Natural killer cell (primary cell): ENCODE measurements at regions not wholly inside any gene's neighbourhood (a gene's known extent, or its start where the extent isn't known, plus 50 kb on each side); places are given as distances from the start of the nearest gene placed in this dataset.

Source experiments
- ATAC-seq, 3 donors: fragments of 150-1000 bp in 2 of 3; fragments of 200-7000 bp in 1 of 3; cut with Tn5 transposase; 1 replicate in 1 of 3; 2 replicates in 2 of 3; pipeline ENCODE4 v1.10.0; 2021; ENCODE audit warnings: mild to moderate bottlenecking in 2 of 3, moderate library complexity in 2 of 3
- DNase-seq, 2 donors: peaks; one replicate each; pipeline versions ENCODE4 v3.0.0 to v3.0.0-alpha.2; 2013 to 2021; ENCODE audit warnings: mixed read lengths in 1 of 2
- H3K27ac ChIP-seq: one replicate; pipeline ENCODE4 v1.5.1; 2013; ENCODE audit warnings: mild to moderate bottlenecking, low read length
- H3K27me3 ChIP-seq: one replicate; pipeline ENCODE4 v1.6.1; 2013; ENCODE audit warnings: low read length; ENCODE audit not compliant: control insufficient read depth, insufficient read depth
- H3K36me3 ChIP-seq: one replicate; pipeline ENCODE4 v1.6.1; 2013; ENCODE audit warnings: low read length; ENCODE audit not compliant: control insufficient read depth, insufficient read depth
- H3K4me1 ChIP-seq: one replicate; pipeline ENCODE4 v1.6.1; 2013; ENCODE audit warnings: low read length; ENCODE audit not compliant: control insufficient read depth, insufficient read depth
- H3K4me3 ChIP-seq: one replicate; pipeline ENCODE4 v1.5.1; 2013; ENCODE audit warnings: low read length
- H3K9me3 ChIP-seq: one replicate; pipeline ENCODE4 v1.6.1; 2013; ENCODE audit warnings: low read length; ENCODE audit not compliant: control insufficient read depth, insufficient read depth
- H3K27ac Mint-ChIP-seq, 2 donors: one replicate each; pipeline ENCODE4 v1.8.0; 2022; ENCODE audit warnings: mild to moderate bottlenecking in 2 of 2, mixed read lengths in 2 of 2, moderate library complexity in 1 of 2
- H3K27me3 Mint-ChIP-seq, 2 donors: one replicate each; pipeline ENCODE4 v1.8.0; 2022; ENCODE audit warnings: low read depth in 2 of 2, mixed read lengths in 2 of 2
- H3K36me3 Mint-ChIP-seq: one replicate; pipeline ENCODE4 v1.8.0; 2022; ENCODE audit warnings: mixed read lengths
- H3K4me1 Mint-ChIP-seq, 2 donors: one replicate each; pipeline ENCODE4 v1.8.0; 2022; ENCODE audit warnings: mixed read lengths in 2 of 2
- H3K4me3 Mint-ChIP-seq: one replicate; pipeline ENCODE4 v1.8.0; 2022; ENCODE audit warnings: mild to moderate bottlenecking, moderate library complexity, mixed read lengths
- H3K9me3 Mint-ChIP-seq, 2 donors: one replicate each; pipeline ENCODE4 v1.8.0; 2022; ENCODE audit warnings: mixed read lengths in 2 of 2
- WGBS: methylation state at CpG from one replicate; pipeline ENCODE4 v1.1.7; 2013; ENCODE audit warnings: missing lambda C conversion rate; ENCODE audit not compliant: insufficient coverage; 5-methylcytosine and 5-hydroxymethylcytosine counted together
- intact Hi-C: fragments of 100-400 bp; cut with micrococcal nuclease; formaldehyde crosslinking; loops from one replicate; pipeline ENCODE4 v1.14.2; 2022
- TF ChIP-seq, protein P1 (sequence below): fragments of 200-600 bp; IDR thresholded peaks from one replicate; pipeline ENCODE4 v1.8.0; 2022; ENCODE audit warnings: antibody characterized with exemption

DNA sequence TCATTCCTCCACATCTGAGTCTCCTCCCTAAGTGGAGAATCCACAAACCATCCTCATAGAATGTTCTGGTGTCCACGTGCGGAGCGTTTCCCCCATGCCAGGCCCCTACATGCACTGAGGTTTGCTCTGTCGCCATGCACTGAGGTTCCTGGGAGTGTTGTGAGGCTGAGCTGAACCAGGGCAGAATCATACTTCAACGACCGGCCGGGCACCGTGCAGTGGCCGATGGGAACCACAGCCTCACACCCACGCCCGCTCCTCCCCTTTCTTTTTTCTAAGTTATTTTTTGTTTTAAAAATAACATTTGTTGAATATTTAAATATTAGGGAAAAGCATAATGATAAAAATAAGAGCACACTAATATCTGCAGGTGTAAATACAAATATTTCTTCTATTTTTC lies 260.4 kb upstream of the IRX4 start:
- peaks cover 0 to 8% of the 10 kb centered on the region in 2 donors for H3K27me3 Mint-ChIP-seq
- no peak for ATAC-seq
- WGBS = 90% methylated on average over 8 of the region's 11 CpGs

DNA sequence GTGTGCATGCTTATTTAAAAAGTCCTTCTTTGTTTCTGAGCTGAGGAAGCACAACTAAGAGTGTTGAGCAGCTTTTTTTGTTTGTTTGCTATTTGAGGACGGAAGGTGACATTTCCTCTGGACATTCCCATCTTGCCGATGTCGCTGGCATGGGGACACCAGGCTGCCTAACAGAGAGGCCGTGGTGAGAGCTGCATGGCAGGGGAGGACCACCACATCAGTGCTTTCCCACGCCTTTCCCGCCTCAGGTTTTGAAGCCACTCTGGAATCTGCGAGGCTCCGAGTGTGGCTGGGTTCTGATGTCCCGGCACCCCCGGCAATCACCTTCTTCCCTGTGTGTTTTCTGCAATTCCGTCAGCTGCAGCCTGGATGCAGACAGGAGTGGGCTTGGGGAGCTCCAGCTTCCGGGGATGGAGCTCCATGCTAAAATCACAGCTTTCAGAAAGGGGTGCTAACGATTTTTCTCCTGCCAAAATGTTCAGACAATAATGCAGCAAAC lies 259.8 kb upstream of the IRX4 start:
- ATAC-seq (no peak), DNase-seq (no peak)
- no peaks in the 10 kb centered on the region for H3K36me3 Mint-ChIP-seq
- no peaks in the 10 kb centered on the region for H3K27me3 ChIP-seq
- peaks cover 0 to 8% of the 10 kb centered on the region in 2 donors for H3K27me3 Mint-ChIP-seq
- H3K4me1 Mint-ChIP-seq = no peaks in the 10 kb centered on the region
- no peaks in the 10 kb centered on the region for H3K9me3 ChIP-seq
- no peak overlapping the region for H3K4me3 ChIP-seq
- intact Hi-C loops = no loop called here
- no peak overlapping the region for H3K4me3 Mint-ChIP-seq
- WGBS = 63% methylated on average over 13 of the region's 13 CpGs
- H3K27ac Mint-ChIP-seq = no peak overlapping the region
- H3K4me1 ChIP-seq = no peaks in the 10 kb centered on the region
- no peaks in the 10 kb centered on the region for H3K9me3 Mint-ChIP-seq
- H3K27ac ChIP-seq = no peak overlapping the region
- TF ChIP-seq, protein P1, sequence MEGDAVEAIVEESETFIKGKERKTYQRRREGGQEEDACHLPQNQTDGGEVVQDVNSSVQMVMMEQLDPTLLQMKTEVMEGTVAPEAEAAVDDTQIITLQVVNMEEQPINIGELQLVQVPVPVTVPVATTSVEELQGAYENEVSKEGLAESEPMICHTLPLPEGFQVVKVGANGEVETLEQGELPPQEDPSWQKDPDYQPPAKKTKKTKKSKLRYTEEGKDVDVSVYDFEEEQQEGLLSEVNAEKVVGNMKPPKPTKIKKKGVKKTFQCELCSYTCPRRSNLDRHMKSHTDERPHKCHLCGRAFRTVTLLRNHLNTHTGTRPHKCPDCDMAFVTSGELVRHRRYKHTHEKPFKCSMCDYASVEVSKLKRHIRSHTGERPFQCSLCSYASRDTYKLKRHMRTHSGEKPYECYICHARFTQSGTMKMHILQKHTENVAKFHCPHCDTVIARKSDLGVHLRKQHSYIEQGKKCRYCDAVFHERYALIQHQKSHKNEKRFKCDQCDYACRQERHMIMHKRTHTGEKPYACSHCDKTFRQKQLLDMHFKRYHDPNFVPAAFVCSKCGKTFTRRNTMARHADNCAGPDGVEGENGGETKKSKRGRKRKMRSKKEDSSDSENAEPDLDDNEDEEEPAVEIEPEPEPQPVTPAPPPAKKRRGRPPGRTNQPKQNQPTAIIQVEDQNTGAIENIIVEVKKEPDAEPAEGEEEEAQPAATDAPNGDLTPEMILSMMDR = no peak
- no peaks in the 10 kb centered on the region for H3K36me3 ChIP-seq

More for the DNA sequence above, 260.4 kb upstream of the IRX4 start:
- no peaks in the 10 kb centered on the region for H3K36me3 Mint-ChIP-seq
- Histone ChIP-seq H3K36me3 (no peaks in the 10 kb centered on the region), H3K4me3 (no peak overlapping the region), H3K9me3 (no peaks in the 10 kb centered on the region), H3K4me1 (no peaks in the 10 kb centered on the region), H3K27me3 (no peaks in the 10 kb centered on the region), H3K27ac (no peak overlapping the region)
- H3K27ac Mint-ChIP-seq = no peak overlapping the region
- TF ChIP-seq, protein P1 = no peak
- H3K4me1 Mint-ChIP-seq = no peaks in the 10 kb centered on the region
- H3K9me3 Mint-ChIP-seq = no peaks in the 10 kb centered on the region
- intact Hi-C loops = no loop called here
- DNase-seq = no peak
- H3K4me3 Mint-ChIP-seq = no peak overlapping the region

DNA sequence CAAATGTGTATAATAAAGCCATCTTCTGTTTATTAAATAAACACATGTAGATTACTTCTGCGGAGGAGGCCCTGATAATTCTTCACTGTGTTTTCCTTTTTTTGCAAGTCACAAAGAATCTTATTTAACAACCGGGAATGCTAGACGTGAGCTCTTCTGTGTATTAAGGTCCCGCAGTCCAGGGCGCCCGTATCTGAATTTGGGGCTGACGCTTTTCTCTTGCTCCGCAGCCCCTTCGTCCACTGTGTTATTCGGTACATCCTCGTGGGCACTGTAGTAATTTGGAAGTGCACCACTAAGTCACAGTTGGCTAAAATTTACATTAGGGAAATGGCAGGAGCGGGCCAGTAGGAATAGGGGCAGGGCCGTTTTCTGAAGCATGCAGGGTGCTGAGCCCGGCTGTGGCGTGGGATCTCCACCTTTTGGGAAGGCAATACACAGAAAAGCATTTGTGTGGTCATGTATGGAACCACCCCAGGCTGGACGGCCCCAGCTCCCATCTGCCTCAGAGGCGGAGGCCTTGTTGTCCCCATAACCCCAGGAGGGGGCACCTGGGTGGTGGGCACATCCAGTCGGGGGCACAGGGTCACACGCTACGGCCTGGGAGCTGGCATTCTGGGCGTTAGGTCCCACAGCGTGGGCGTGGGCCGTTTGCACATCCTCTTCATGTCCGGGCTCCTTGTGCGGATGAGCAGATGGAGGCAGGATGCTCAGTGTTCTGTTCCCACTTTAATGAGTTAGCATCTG lies 258.7 kb upstream of the IRX4 start:
- H3K27me3 ChIP-seq = no peaks in the 10 kb centered on the region
- Mint-ChIP-seq H3K27me3 (peaks cover 0 to 8% of the 10 kb centered on the region in 2 donors), H3K4me3 (no peak overlapping the region), H3K27ac (no peak overlapping the region), H3K36me3 (no peaks in the 10 kb centered on the region), H3K4me1 (no peaks in the 10 kb centered on the region), H3K9me3 (no peaks in the 10 kb centered on the region)
- no peaks in the 10 kb centered on the region for H3K36me3 ChIP-seq
- H3K9me3 ChIP-seq = no peaks in the 10 kb centered on the region
- intact Hi-C loops = no loop called here
- no peak overlapping the region for H3K4me3 ChIP-seq
- ATAC-seq = no peak
- WGBS = 87% methylated on average over 26 of the region's 26 CpGs
- no peaks in the 10 kb centered on the region for H3K4me1 ChIP-seq
- TF ChIP-seq, protein P1 = no peak
- no peak for DNase-seq
- H3K27ac ChIP-seq = no peak overlapping the region
